GM12891 (cell line): ENCODE measurements at regions not wholly inside any gene's neighbourhood (a gene's known extent, or its start where the extent isn't known, plus 50 kb on each side); places are given as distances from the start of the nearest gene placed in this dataset.

Experiments
- POLR2A ChIP-seq: IDR thresholded peaks from 2 replicates; pipeline ENCODE4 v1.6.1; 2011; ENCODE audit warnings: low read depth, low read length, control low read depth
- POLR2AphosphoS5 ChIP-seq: IDR thresholded peaks from 2 replicates; pipeline ENCODE4 v1.6.1; 2011; ENCODE audit warnings: low read depth, low read length, control low read depth
- POU2F2 ChIP-seq: IDR thresholded peaks from 2 replicates; pipeline ENCODE4 v1.6.1; 2011; ENCODE audit warnings: low read depth, mild to moderate bottlenecking, control low read depth, low read length, moderate library complexity
- SPI1 ChIP-seq: IDR thresholded peaks from 2 replicates; pipeline ENCODE4 v1.6.1; 2011; ENCODE audit warnings: low read depth, low read length, control low read depth
- TAF1 ChIP-seq: IDR thresholded peaks from 2 replicates; pipeline ENCODE4 v1.6.1; 2011; ENCODE audit warnings: low read depth, low read length, control low read depth

- TF ChIP-seq POLR2A: no peak
- TF ChIP-seq POU2F2: no peak
- no peak for TF ChIP-seq POLR2AphosphoS5
- no peak for TF ChIP-seq TAF1
- TF ChIP-seq SPI1: no peak
Observed at GRCh38 chr7:97639036-97639435, 92.8 kb upstream of the TAC1 start.
